Thoracic aorta (tissue), 2 donors: ENCODE measurements at regions not wholly inside any gene's neighbourhood (a gene's known extent, or its start where the extent isn't known, plus 50 kb on each side); places are given as distances from the start of the nearest gene placed in this dataset.
"Not testable (repeated sequence)": the region's sequence is repeated elsewhere in the genome, so short reads cannot be mapped to it uniquely, and the experiment has no call there.

Experiments
- ATAC-seq: fragments of 150-250 bp; one replicate; pipeline ENCODE4 v1.8.0; 2017; ENCODE audit warnings: low read depth; ENCODE audit not compliant: insufficient number of reproducible peaks, low FRiP score
- DNase-seq: peaks from one replicate; pipeline ENCODE4 v3.0.0-alpha.2; 2020; ENCODE audit warnings: low spot score
- H3K27ac ChIP-seq, 2 donors: fragments of 200-600 bp; sonication (generic); 1 replicate in 1 of 2; 2 replicates in 1 of 2; pipeline ENCODE4 v1.5.1; 2016; ENCODE audit warnings: mild to moderate bottlenecking in 2 of 2, moderate library complexity in 2 of 2
- H3K27me3 ChIP-seq: fragments of 200-600 bp; sonication (generic); replicated peaks from 2 replicates; pipeline ENCODE4 v1.6.0; 2016; ENCODE audit warnings: mild to moderate bottlenecking; ENCODE audit not compliant: insufficient read depth
- H3K36me3 ChIP-seq: fragments of 200-600 bp; sonication (generic); one replicate; pipeline ENCODE4 v1.5.1; 2016
- H3K4me1 ChIP-seq, 2 donors: fragments of 200-600 bp; sonication (generic); 1 replicate in 1 of 2; 2 replicates in 1 of 2; pipeline versions ENCODE4 v1.5.1 to v1.6.0; 2016; ENCODE audit warnings: low read depth in 2 of 2, mild to moderate bottlenecking in 1 of 2; ENCODE audit not compliant: control insufficient read depth in 1 of 2
- H3K4me3 ChIP-seq: fragments of 200-600 bp; sonication (generic); 2 replicates; pipeline ENCODE4 v1.5.1; 2016; ENCODE audit warnings: mild to moderate bottlenecking
- H3K9me3 ChIP-seq: fragments of 200-600 bp; sonication (generic); 2 replicates; pipeline ENCODE4 v1.5.1; 2016
- CTCF ChIP-seq: fragments of 200-600 bp; sonication (generic); IDR thresholded peaks from one replicate; pipeline ENCODE4 v1.5.1; 2019; ENCODE audit warnings: antibody characterized with exemption

GRCh38 chr4:31741326-31741725 is 1021.2 kb downstream of the PCDH7 start:
- DNase-seq: no peak
- H3K4me3 ChIP-seq: no peak overlapping the region
- no peaks in the 10 kb centered on the region for H3K27me3 ChIP-seq
- no peak overlapping the region for H3K27ac ChIP-seq
- no peak for TF ChIP-seq CTCF
- H3K9me3 ChIP-seq: no peaks in the 10 kb centered on the region
- H3K36me3 ChIP-seq: no peaks in the 10 kb centered on the region
- no peaks in the 10 kb centered on the region for H3K4me1 ChIP-seq
- no peak for ATAC-seq

- TF ChIP-seq CTCF: no peak
- H3K4me1 ChIP-seq: no peaks in the 10 kb centered on the region
- no peaks in the 10 kb centered on the region for H3K36me3 ChIP-seq
- H3K27ac ChIP-seq: no peak overlapping the region
- H3K9me3 ChIP-seq: no peaks in the 10 kb centered on the region
- DNase-seq (no peak), ATAC-seq (no peak)
- H3K27me3 ChIP-seq: no peaks in the 10 kb centered on the region
- no peak overlapping the region for H3K4me3 ChIP-seq
Observed at GRCh38 chr4:31748382-31748781, 1028.2 kb downstream of the PCDH7 start.

- H3K4me1 ChIP-seq, DNase-seq, H3K27ac ChIP-seq, H3K9me3 ChIP-seq, ATAC-seq, H3K27me3 ChIP-seq, H3K36me3 ChIP-seq, H3K4me3 ChIP-seq: not testable (repeated sequence)
Observed at GRCh38 chr4:31750581-31750980, 1030.4 kb downstream of the PCDH7 start.

- H3K4me1 ChIP-seq: no peaks in the 10 kb centered on the region
- no peak overlapping the region for H3K27ac ChIP-seq
- DNase-seq (no peak), ATAC-seq (no peak)
- H3K4me3 ChIP-seq: no peak overlapping the region
- no peaks in the 10 kb centered on the region for H3K36me3 ChIP-seq
- H3K27me3 ChIP-seq: no peaks in the 10 kb centered on the region
- no peak for TF ChIP-seq CTCF
- no peaks in the 10 kb centered on the region for H3K9me3 ChIP-seq
Observed at GRCh38 chr4:31755751-31756150, 1035.6 kb downstream of the PCDH7 start.

DNA sequence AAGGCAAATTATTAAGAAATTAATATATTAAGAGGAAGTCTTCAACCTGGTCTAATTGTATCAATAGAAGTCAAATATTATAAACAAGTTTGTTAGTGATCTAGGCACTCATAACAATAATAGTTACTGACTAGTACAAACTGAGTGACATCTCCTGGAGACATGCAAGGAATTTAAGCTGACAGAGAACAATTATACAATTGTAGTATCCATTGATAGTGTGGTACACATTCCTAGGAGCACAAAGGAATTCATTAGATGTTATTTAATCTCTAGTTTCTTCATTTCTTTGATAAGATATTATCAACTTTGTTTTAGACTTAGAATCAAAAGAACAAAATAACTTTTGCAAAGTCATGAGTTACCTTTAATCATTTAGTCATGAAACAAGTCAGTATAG is 1048.6 kb downstream of the PCDH7 start:
- no peak for TF ChIP-seq CTCF
- ATAC-seq (no peak), DNase-seq (no peak)
- Histone ChIP-seq H3K9me3 (no peaks in the 10 kb centered on the region), H3K4me3 (no peak overlapping the region), H3K27ac (no peak overlapping the region), H3K4me1 (no peaks in the 10 kb centered on the region), H3K27me3 (no peaks in the 10 kb centered on the region), H3K36me3 (no peaks in the 10 kb centered on the region)

- Histone ChIP-seq H3K27me3 (no peaks in the 10 kb centered on the region), H3K36me3 (no peaks in the 10 kb centered on the region), H3K4me1 (no peaks in the 10 kb centered on the region), H3K27ac (no peak overlapping the region), H3K4me3 (no peak overlapping the region), H3K9me3 (no peaks in the 10 kb centered on the region)
- ATAC-seq: no peak
- TF ChIP-seq CTCF: no peak
- no peak for DNase-seq
Observed at GRCh38 chr4:31783311-31783710, 1063.1 kb downstream of the PCDH7 start.
